Embryonic facial prominence (tissue), 1 donor: ENCODE measurements at regions not wholly inside any gene's neighbourhood (a gene's known extent, or its start where the extent isn't known, plus 50 kb on each side); places are given as distances from the start of the nearest gene placed in this dataset.

Experiments
- DNase-seq: peaks from one replicate; pipeline ENCODE4 v3.0.0-alpha.2; 2016; ENCODE audit errors: extremely low spot score

- DNase-seq, result no peak
Observed at GRCh38 chr15:100735129-100736053, 133.0 kb downstream of the ASB7 start.

DNA sequence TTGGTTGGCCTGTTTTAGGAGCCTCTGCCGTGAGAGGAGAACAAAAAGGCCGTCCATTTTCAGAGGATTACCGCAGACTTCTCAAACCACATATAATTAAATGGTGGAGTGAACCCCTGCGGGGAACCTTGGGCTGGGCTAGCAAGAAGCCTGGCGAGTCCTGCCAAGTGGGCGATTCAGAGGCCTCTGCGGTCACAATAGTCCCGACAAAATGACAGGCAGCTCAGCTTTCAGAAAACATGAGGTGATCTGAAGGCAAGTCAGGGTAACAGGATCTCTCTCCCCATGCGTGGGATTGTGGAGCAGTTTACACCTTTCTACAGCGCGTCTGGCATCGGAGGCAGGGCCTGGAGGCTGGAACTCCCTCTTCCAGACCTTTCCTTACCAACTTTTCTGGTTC lies 134.8 kb downstream of the ASB7 start:
- no peak for DNase-seq

- no peak for DNase-seq
Observed at GRCh38 chr15:100738614-100739013, 136.2 kb downstream of the ASB7 start.

- no peak for DNase-seq
Observed at GRCh38 chr15:100740138-100740537, 137.7 kb downstream of the ASB7 start.

DNA sequence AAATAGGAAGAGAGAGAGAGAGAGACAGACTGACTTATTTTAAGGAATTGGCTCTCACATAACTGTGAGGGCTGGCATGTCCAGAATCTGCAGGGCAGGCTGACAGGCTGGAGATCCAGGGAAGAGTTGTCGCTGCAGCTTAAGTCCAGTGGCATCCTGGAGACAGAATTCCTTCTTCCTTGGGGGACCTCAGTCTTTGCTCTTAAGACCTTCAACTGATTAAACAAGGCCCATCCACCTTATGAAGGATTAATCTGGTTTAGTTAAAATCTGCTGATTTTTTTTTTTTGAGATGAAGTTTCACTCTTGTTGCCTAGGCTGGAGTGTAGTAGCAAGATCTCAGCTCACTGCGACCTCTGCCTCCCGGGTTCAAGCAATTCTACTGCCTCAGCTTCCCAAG lies 128.0 kb upstream of the ALDH1A3 start:
- DNase-seq, result no peak

DNA sequence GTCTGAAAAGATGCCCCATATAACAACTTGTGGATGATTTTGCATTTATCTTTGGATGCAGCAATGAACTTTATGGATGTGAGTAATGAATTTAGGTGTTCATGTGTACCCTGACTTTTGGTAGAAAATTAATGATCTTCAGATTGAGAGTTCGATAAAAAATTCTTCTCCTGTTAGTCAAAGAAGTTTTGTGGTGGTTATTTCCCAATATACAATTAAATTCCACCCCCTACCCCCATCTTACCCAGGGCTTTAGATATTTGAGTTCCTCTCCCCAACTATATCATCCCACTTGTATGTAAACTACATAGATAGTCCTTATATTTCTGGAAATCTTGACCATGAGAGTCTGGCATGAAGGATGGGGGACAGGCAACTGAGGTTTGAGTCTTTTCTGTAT lies 126.1 kb upstream of the ALDH1A3 start:
- no peak for DNase-seq

DNA sequence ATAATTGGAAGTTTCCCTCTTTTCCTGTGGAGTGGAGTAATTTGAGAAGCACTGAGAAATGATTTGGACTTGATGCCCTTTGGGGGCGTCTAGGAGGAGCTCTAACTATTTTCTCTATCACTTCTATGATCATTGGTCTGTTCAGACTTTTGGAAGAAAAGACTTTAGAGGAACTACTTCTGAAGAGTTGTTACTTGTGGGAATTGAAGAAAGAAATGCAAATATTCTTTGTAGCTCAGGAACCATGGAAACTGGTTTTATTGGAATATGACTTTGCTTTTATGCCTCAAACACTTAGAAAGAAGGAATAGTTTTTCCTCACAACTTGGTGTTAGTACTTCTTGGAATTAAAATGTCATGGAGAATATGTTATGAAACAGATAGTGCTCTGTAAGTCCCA lies 122.0 kb upstream of the ALDH1A3 start:
- DNase-seq, result no peak

- no peak for DNase-seq
Observed at GRCh38 chr15:100758555-100758954, 121.1 kb upstream of the ALDH1A3 start.

DNA sequence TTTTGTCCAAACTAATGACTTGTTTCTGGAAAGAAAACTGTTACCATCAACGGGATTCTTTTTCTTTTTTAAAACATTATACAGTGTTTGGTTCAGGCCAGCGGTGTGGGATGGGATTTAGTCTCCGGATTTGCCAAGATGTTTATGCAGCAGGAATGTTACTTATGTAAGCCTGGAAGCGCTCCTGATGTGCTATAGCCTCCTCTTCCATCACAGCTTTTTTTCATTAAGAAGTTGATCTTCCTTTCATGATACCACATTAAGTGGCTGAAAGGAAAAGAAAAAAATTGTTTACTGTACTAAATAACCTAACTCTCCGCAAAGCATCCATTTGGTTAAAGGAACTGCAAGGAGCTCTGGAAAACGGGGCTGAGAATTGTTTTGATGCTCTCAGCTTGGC lies 120.5 kb upstream of the ALDH1A3 start:
- DNase-seq, result peak; percentile 66

GRCh38 chr15:100759698-100760356 lies 119.8 kb upstream of the ALDH1A3 start:
- DNase-seq, result no peak

DNA sequence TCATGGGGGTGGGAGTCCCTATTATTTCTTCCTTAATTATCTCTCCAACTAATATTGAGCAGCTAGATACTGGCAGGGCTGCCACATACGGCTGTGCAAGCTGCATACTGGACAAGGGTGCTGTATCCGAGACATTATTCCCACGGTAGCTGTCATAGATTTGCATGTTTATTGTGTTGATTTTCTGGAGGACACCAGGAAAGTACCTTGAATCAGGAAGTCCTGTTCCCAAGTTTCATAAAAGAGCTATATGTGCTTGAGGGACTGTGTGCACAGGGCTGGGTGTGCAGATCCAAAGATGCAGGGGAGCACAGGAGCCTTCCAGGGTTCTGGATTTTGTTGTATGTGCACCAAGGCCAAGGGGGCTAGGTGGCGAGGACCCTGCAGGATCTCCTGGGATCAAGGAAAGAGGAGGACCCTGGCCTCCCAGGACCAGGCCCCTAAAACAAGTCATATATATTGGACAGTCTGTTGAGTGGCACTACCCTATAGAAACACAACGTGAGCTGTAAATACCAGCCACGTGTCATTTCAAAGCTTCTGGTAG lies 119.2 kb upstream of the ALDH1A3 start:
- no peak for DNase-seq

GRCh38 chr15:100761290-100761935 lies 118.2 kb upstream of the ALDH1A3 start:
- DNase-seq, result no peak

DNA sequence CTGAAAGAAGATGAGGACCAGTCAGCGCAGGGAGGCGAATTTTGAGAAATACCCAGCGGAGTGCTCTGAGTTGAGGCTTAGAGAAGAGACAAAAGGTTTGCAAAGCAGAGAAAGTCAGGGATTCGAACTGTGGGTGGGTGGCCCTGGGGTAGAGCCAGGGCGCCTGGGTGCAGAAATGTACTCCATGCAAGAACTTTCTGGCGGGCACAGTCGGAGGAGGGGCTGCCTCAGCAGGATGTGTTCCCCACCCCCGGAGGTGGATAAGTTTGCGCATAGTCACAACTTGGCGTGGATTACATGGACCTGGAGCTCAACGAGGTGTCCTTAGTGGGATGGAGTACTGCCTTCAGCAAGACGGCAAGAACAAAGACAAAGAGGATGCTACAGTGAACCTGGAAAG lies 117.3 kb upstream of the ALDH1A3 start:
- no peak for DNase-seq

DNA sequence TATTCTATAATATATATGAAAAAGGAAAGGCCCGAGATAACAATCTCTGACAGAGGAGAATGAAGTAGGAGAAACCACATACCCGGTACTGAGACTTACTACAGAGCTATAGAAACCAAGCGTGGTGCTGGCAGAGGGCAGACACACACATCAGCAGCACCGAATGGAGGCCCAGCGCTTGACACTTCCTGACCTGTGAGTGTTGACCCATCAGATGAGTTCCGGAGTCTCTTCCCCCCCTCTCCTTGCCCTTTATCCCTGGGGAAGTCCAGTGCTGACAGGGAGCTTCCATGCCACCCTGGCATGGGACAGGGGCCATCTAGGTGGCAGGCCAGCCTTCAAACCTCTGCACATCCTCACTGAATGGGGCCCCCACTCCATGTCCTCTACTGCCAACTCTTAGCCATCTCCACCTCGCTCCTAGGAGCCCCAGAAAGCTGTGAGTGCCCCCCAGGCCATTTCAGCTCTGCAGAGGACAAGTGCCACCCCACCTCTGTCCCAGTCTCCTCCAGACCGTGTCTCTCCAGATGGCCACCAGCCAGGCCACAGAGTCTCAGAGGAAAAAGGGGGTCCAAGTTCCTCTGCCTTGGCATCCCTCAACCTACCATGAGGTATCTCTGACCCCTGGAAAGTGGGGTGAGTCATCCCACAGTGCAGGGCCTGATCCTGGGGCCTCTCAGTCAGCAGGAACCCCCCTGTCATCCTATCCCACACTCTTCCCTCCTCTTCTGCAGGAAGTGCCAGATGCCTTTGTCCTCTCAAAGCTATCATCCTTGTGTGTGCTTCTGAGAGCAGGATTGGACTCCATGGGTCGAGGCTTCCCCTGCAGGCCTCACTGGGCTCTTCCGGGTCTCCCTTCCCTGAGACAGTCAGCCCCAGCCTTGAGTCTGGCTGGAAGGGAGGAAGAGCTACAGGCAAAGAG lies 116.5 kb upstream of the ALDH1A3 start:
- no peak for DNase-seq

DNA sequence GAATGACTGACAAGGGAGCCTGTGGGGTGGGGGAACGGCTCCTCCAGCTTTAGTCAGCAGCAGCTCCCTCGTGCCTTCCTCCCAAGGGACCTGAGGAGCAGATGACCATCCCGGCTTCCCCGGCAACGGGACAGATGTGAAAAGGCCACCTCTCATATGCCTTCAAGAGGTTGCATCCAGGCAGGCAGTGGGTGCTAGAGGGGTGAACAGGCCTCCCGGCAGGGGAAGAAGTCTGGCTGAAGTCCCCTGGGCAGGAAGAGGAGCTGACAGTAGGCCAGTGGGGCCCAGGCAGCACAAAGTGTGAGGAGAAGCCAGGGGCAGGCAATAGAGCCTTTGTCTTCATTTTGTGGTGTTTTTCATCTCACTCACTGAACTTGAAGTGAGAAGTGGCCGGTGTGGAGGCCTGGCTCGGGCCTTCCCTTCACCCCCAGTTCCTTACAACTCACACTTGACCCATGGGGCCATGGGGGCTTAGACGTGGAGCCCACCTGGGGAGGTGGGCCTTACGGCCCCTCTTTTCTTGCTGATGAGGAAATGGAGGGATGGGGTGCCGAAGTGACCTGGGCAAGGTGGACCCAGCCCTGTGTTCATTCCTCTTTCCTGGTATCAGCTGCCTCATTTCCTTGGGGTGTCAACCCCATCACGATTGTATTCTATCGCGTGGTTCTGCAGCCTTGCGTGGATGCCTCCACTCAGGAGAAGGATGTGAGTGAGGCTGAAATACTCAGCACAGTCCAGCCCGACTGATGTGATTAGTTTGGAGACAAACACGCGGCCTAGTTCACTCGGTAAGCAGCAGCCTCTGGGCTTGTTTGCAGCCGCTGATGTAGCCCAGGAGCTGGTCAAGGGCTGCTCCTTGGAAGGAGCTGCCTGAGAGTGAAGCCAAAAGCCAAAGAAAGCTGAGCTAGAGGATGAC lies 115.5 kb upstream of the ALDH1A3 start:
- DNase-seq, result no peak

DNA sequence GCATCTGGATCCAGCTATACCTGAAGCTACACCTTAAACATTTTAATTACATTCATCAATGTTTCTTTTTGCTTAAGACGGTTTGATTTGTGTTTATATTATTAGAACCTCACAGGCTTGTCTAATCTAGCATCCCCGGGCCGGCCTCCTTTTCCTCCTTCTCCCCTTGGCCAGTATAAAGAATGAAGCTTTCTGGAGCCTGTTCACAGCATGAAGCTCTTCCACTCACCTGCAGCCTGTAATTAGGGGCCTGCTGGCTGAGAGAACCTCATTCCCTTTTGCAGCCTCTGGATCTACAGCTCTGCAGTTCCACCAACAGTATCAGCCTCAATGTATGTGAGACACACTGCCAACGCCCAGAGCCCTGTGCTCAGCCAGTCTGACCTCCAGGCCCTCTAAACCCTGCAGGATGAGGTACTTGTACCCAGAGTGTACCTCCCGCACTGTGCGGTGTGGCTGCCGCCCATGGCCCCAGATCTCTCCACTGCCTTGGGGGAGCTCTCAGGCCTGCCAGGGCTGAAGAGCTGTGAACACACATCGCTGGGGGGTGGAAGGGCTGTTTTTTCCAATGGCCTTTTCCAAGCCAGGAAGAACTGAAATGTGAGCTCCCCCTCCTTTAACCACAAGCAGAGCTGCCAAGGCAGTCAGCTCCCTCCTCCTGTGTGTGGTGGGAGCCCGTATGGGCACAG lies 114.7 kb upstream of the ALDH1A3 start:
- peak; percentile 31 for DNase-seq

DNA sequence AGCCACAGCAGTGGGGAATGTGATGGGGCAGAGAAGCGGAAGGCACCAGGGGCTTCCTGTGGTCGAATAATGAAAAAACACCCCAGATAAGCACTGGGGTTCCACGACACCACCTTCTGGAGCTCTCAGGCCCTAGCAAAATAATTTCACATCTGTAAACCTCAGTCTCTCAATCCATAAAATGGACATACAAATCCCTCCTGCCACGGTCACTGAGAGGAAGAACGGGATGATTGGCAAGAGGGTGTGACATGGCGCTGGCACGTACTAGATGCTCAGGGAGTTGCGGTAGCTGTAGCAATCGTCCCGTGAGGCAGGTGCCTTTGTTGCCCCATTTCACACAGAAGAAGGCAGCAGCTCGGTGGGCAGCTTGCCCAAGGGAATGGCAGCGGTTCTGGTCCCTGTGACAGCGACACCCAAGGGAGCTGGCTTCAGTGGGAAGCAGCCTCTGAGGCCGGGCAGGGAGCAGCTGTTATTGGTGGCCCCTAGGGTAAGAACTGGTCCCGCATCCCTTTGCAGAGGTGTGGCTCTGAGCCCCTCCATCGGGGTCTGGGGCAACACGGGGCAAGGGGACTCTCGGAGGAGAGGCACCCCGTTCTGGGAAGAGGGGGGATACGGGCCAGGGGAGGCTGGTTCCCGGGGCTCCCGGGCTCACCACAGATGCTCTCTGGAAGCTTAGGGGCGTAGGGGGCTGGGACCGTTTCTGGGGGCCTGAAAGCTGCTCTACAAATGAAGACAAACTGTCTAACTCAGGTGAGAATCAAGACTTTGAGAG lies 114.0 kb upstream of the ALDH1A3 start:
- no peak for DNase-seq

DNA sequence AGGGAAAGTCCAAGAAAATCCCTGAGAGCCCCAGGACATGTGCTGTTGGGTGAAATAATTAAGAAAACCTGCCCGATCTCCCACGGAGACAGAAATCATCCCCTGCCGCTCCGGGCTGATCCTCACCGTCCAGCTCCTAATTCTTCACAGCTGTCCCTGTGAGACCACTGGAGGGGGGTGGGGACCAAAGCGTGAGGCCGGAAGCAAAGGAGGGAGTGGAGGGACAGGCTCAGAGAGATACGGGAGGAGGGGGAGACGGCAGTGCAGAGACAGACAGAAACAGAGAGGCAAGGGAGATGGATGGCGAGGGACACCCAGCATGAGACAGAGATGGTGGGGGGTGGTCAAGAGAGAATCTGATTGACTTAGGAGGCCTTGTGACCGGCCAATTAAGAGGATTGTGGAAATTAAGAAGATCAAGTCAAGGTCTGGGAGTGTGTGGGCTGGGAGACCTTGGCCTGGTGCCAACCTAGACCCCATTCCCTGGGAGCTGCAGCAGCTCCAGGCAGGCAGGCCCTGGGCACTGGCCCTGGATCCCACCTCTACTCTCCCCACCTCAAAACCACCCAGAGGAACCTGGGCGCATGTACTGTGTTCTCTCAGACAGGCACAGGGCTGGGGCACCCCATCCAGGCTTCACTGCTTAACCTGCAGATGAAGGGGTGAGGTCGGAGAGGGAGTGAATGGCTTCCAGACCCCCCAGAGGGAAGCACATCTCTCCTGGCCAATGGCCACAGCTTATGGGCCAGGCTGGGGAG lies 113.2 kb upstream of the ALDH1A3 start:
- DNase-seq, result no peak
